ENCODE measurements at regions not wholly inside any gene's neighbourhood (a gene's known extent, or its start where the extent isn't known, plus 50 kb on each side); places are given as distances from the start of the nearest gene placed in this dataset.
"Not testable (repeated sequence)": the region's sequence is repeated elsewhere in the genome, so short reads cannot be mapped to it uniquely, and the experiment has no call there.

GRCh38 chr6:113184291-113184690, 672.9 kb upstream of the MARCKS start:
- no peak for DNase-seq (ENCODE audit: low read depth in 2 of 3, low spot score in 1 of 3)

- no peak for DNase-seq (ENCODE audit: low read depth in 2 of 3, low spot score in 1 of 3)
Measured at GRCh38 chr6:113184736-113185135, 672.4 kb upstream of the MARCKS start.

GRCh38 chr6:113185299-113185698, 671.8 kb upstream of the MARCKS start:
- DNase-seq (ENCODE audit: low read depth in 2 of 3, low spot score in 1 of 3) = no peak

- DNase-seq (ENCODE audit: low read depth in 2 of 3, low spot score in 1 of 3) = no peak
Measured at GRCh38 chr6:113187661-113188060, 669.5 kb upstream of the MARCKS start.

- no peak for DNase-seq (ENCODE audit: low read depth in 2 of 3, low spot score in 1 of 3)
Measured at GRCh38 chr6:113188962-113189361, 668.2 kb upstream of the MARCKS start.

GRCh38 chr6:113190170-113190569, 667.0 kb upstream of the MARCKS start:
- DNase-seq (ENCODE audit: low read depth in 2 of 3, low spot score in 1 of 3) = no peak

GRCh38 chr6:113194090-113194489, 663.1 kb upstream of the MARCKS start:
- no peak for DNase-seq (ENCODE audit: low read depth in 2 of 3, low spot score in 1 of 3)

GRCh38 chr6:113202852-113203714, 654.1 kb upstream of the MARCKS start:
- no peak for DNase-seq (ENCODE audit: low read depth in 2 of 3, low spot score in 1 of 3)

- DNase-seq (ENCODE audit: low read depth in 2 of 3, low spot score in 1 of 3) = no peak
Measured at GRCh38 chr6:113203715-113204110, 653.4 kb upstream of the MARCKS start.

GRCh38 chr6:113205553-113205952, 651.6 kb upstream of the MARCKS start:
- DNase-seq (ENCODE audit: low read depth in 2 of 3, low spot score in 1 of 3) = no peak

GRCh38 chr6:113208726-113209125, 648.4 kb upstream of the MARCKS start:
- no peak for DNase-seq (ENCODE audit: low read depth in 2 of 3, low spot score in 1 of 3)

GRCh38 chr6:113209315-113209714, 647.8 kb upstream of the MARCKS start:
- DNase-seq (ENCODE audit: low read depth in 2 of 3, low spot score in 1 of 3) = no peak

- DNase-seq (ENCODE audit: low read depth in 2 of 3, low spot score in 1 of 3) = no peak
Measured at GRCh38 chr6:113211170-113211569, 646.0 kb upstream of the MARCKS start.

- DNase-seq (ENCODE audit: low read depth in 2 of 3, low spot score in 1 of 3) = no peak
Measured at GRCh38 chr6:113219783-113220182, 637.4 kb upstream of the MARCKS start.

- no peak for DNase-seq (ENCODE audit: low read depth in 2 of 3, low spot score in 1 of 3)
Measured at GRCh38 chr6:113220832-113221231, 636.3 kb upstream of the MARCKS start.

GRCh38 chr6:113221850-113222249, 635.3 kb upstream of the MARCKS start:
- DNase-seq (ENCODE audit: low read depth in 2 of 3, low spot score in 1 of 3) = no peak

- DNase-seq (ENCODE audit: low read depth in 2 of 3, low spot score in 1 of 3) = no peak
Measured at GRCh38 chr6:113246186-113246585, 611.0 kb upstream of the MARCKS start.

GRCh38 chr6:113248532-113248931, 608.6 kb upstream of the MARCKS start:
- no peak for DNase-seq (ENCODE audit: low read depth in 2 of 3, low spot score in 1 of 3)

- not testable (repeated sequence) for DNase-seq (ENCODE audit: low read depth in 2 of 3, low spot score in 1 of 3)
Measured at GRCh38 chr6:113254194-113254593, 603.0 kb upstream of the MARCKS start.

GRCh38 chr6:113258771-113259170, 598.4 kb upstream of the MARCKS start:
- no peak for DNase-seq (ENCODE audit: low read depth in 2 of 3, low spot score in 1 of 3)

GRCh38 chr6:113271437-113271836, 585.7 kb upstream of the MARCKS start:
- no peak for DNase-seq (ENCODE audit: low read depth in 2 of 3, low spot score in 1 of 3)

- DNase-seq (ENCODE audit: low read depth in 2 of 3, low spot score in 1 of 3) = no peak
Measured at GRCh38 chr6:113276601-113277000, 580.5 kb upstream of the MARCKS start.

- DNase-seq (ENCODE audit: low read depth in 2 of 3, low spot score in 1 of 3) = no peak
Measured at GRCh38 chr6:113277111-113277510, 580.0 kb upstream of the MARCKS start.
